HPDE6-E6E7 (cell line): ENCODE measurements at regions not wholly inside any gene's neighbourhood (a gene's known extent, or its start where the extent isn't known, plus 50 kb on each side); places are given as distances from the start of the nearest gene placed in this dataset.
"Not testable (repeated sequence)": the region's sequence is repeated elsewhere in the genome, so short reads cannot be mapped to it uniquely, and the experiment has no call there.

Source experiments
- DNase-seq: peaks from one replicate; pipeline ENCODE4 v3.0.0; 2011; ENCODE audit warnings: missing footprints; ENCODE audit errors: extremely low spot score

GRCh38 chr15:26026671-26027070 is 163.5 kb upstream of the ATP10A start:
- not testable (repeated sequence) for DNase-seq

- DNase-seq: no peak
Measured at GRCh38 chr15:26024241-26024640, 161.1 kb upstream of the ATP10A start.

- DNase-seq: no peak
Measured at GRCh38 chr15:26023691-26024090, 160.6 kb upstream of the ATP10A start.

GRCh38 chr15:26023231-26023630 is 160.1 kb upstream of the ATP10A start:
- no peak for DNase-seq

GRCh38 chr15:26020871-26021270 is 157.7 kb upstream of the ATP10A start:
- no peak for DNase-seq

GRCh38 chr15:26017665-26018064 is 154.5 kb upstream of the ATP10A start:
- no peak for DNase-seq

GRCh38 chr15:26015516-26016075 is 152.5 kb upstream of the ATP10A start:
- no peak for DNase-seq

GRCh38 chr15:26013981-26014380 is 150.9 kb upstream of the ATP10A start:
- no peak for DNase-seq

- DNase-seq: no peak
Measured at GRCh38 chr15:26011916-26012315, 148.8 kb upstream of the ATP10A start.

GRCh38 chr15:26007151-26007550 is 144.0 kb upstream of the ATP10A start:
- DNase-seq: no peak

- no peak for DNase-seq
Measured at GRCh38 chr15:26001201-26001600, 138.1 kb upstream of the ATP10A start.

GRCh38 chr15:25993506-25993905 is 130.4 kb upstream of the ATP10A start:
- DNase-seq: no peak

GRCh38 chr15:25990220-25990619 is 127.1 kb upstream of the ATP10A start:
- no peak for DNase-seq

GRCh38 chr15:25989327-25989726 is 126.2 kb upstream of the ATP10A start:
- no peak for DNase-seq

- not testable (repeated sequence) for DNase-seq
Measured at GRCh38 chr15:25988716-25989115, 125.6 kb upstream of the ATP10A start.

- no peak for DNase-seq
Measured at GRCh38 chr15:25987638-25988037, 124.5 kb upstream of the ATP10A start.

- DNase-seq: no peak
Measured at GRCh38 chr15:25985165-25985564, 122.0 kb upstream of the ATP10A start.

GRCh38 chr15:25982736-25983135 is 119.6 kb upstream of the ATP10A start:
- no peak for DNase-seq

GRCh38 chr15:25981114-25981513 is 118.0 kb upstream of the ATP10A start:
- DNase-seq: no peak

GRCh38 chr15:25972141-25972675 is 109.1 kb upstream of the ATP10A start:
- DNase-seq: no peak

GRCh38 chr15:25971053-25971452 is 107.9 kb upstream of the ATP10A start:
- DNase-seq: no peak

GRCh38 chr15:25969886-25970285 is 106.8 kb upstream of the ATP10A start:
- no peak for DNase-seq

GRCh38 chr15:25967116-25967515 is 104.0 kb upstream of the ATP10A start:
- DNase-seq: no peak

- no peak for DNase-seq
Measured at GRCh38 chr15:25965326-25965725, 102.2 kb upstream of the ATP10A start.
